Mammary epithelial cell (primary cell): ENCODE measurements at regions not wholly inside any gene's neighbourhood (a gene's known extent, or its start where the extent isn't known, plus 50 kb on each side); places are given as distances from the start of the nearest gene placed in this dataset.

ENCODE experiments used
- EZH2 ChIP-seq: IDR thresholded peaks from 2 replicates; pipeline ENCODE4 v1.6.1; 2012; ENCODE audit warnings: low read length, inconsistent platforms, borderline replicate concordance
- TF ChIP-seq, protein P1 (sequence below), 2 donors: IDR thresholded peaks in 1 of 2; conservative IDR thresholded peaks in 1 of 2; 2 replicates each; pipeline ENCODE4 v1.5.1; 2011 to 2012; ENCODE audit warnings: inconsistent platforms in 2 of 2, low read length in 2 of 2, mild to moderate bottlenecking in 2 of 2, control low read depth in 1 of 2, low read depth in 1 of 2; ENCODE audit not compliant: insufficient read depth in 1 of 2; ENCODE audit errors: extremely low read depth in 1 of 2

DNA sequence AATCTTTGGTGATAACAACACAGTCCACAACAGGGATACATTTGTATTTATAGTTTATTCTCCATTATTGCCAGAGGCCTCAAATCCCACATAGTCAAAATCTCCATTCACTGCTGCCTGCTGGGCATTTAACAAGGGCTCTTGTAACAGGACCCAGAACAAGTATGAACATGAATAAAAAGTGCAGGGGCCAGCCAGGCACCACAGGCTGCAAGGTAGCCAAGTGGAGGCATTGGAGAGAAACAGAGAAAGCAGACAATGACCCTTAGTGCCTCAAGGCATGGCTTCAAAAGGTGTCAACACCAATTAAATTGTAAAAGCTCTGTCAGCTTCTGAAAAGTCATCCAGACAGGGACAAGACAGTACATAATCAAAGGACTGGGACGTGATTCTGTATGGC, 116.8 kb downstream of the ATP6V1G3 start:
- TF ChIP-seq, protein P1, sequence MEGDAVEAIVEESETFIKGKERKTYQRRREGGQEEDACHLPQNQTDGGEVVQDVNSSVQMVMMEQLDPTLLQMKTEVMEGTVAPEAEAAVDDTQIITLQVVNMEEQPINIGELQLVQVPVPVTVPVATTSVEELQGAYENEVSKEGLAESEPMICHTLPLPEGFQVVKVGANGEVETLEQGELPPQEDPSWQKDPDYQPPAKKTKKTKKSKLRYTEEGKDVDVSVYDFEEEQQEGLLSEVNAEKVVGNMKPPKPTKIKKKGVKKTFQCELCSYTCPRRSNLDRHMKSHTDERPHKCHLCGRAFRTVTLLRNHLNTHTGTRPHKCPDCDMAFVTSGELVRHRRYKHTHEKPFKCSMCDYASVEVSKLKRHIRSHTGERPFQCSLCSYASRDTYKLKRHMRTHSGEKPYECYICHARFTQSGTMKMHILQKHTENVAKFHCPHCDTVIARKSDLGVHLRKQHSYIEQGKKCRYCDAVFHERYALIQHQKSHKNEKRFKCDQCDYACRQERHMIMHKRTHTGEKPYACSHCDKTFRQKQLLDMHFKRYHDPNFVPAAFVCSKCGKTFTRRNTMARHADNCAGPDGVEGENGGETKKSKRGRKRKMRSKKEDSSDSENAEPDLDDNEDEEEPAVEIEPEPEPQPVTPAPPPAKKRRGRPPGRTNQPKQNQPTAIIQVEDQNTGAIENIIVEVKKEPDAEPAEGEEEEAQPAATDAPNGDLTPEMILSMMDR (conservative IDR thresholded peaks at IDR 0.05 in 1 of 2, IDR thresholded peaks at IDR 0.05 in 1 of 2; ENCODE audit: extremely low read depth in 1 of 2, insufficient read depth in 1 of 2, low read depth in 1 of 2, low read length in 2 of 2): no peak
- no peak for TF ChIP-seq EZH2
